GM12875 (cell line): ENCODE measurements at regions not wholly inside any gene's neighbourhood (a gene's known extent, or its start where the extent isn't known, plus 50 kb on each side); places are given as distances from the start of the nearest gene placed in this dataset.
"Not testable (repeated sequence)": the region's sequence is repeated elsewhere in the genome, so short reads cannot be mapped to it uniquely, and the experiment has no call there.

Experiments
- H3K4me3 ChIP-seq: one replicate; pipeline ENCODE4 v1.5.1; 2011; ENCODE audit warnings: low read depth, low read length, control low read depth
- TF ChIP-seq, protein P1 (sequence below): IDR thresholded peaks from 2 replicates; pipeline ENCODE4 v1.5.1; 2011; ENCODE audit warnings: low read depth, mild to moderate bottlenecking, control low read depth, inconsistent platforms, low read length, moderate library complexity, borderline replicate concordance; ENCODE audit not compliant: insufficient read depth

DNA sequence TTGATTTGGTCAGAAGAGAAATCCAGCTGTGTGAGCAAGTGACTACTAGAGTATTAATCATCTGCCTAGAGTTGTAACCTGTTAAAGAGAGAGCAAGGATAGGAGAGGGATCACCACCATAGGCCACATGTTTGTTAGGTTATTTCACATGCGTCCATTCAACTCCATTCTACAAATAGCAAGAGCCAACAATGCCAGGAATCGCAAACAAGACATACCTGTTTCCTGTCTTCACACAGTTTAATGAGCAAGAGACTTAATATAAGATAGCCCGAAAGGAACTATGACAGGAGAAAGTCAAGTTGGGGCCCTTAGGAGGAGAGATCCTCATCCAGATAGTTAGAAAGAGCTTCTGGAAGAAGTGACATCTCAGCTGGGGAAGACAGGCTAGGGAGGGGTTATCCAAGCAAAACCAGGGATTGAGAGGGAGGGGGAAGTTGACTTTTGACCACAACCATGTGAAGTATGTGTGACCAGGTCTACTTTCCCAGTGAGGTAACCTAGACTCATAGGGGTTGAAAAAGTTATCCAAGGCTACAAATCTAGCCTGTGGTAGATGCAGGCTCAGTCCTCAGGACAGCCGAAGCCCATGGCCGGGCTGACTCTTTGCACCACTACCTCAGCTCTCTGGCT, 147.4 kb downstream of the ALDH8A1 start:
- H3K4me3 ChIP-seq: no peak overlapping the region
- TF ChIP-seq, protein P1, sequence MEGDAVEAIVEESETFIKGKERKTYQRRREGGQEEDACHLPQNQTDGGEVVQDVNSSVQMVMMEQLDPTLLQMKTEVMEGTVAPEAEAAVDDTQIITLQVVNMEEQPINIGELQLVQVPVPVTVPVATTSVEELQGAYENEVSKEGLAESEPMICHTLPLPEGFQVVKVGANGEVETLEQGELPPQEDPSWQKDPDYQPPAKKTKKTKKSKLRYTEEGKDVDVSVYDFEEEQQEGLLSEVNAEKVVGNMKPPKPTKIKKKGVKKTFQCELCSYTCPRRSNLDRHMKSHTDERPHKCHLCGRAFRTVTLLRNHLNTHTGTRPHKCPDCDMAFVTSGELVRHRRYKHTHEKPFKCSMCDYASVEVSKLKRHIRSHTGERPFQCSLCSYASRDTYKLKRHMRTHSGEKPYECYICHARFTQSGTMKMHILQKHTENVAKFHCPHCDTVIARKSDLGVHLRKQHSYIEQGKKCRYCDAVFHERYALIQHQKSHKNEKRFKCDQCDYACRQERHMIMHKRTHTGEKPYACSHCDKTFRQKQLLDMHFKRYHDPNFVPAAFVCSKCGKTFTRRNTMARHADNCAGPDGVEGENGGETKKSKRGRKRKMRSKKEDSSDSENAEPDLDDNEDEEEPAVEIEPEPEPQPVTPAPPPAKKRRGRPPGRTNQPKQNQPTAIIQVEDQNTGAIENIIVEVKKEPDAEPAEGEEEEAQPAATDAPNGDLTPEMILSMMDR: no peak

DNA sequence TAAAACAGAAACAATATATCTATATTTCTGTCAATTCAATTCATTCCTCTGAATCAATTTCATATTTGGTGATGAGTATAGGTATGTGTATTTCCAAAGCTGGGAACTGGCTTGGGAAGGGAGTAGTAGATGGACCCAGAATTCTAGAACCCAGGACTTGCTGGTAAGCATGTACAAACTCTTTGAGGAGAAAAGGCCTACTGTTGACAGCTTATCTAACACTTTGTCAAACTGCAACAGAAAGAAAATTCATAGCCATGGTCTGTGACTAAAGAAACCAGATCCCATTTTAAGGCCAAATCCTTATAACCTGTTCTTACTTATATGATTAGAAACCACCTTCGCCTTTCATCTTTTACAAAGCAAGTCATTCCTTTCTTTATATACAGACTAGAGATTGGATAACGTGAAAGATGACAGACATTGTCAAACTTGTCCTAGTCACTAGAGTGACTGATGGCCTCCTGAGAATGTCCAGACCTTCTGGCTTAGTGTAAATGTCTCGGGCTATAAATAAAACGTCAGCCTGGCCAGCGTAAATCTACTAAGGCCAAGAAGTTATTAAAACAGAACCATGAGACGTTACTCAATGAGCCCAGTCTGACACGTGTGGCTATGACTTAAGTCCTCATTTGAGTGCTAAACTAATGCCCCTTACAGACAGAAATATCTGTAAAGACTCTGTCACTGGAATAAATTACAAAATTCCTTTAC, 152.3 kb downstream of the ALDH8A1 start:
- TF ChIP-seq, protein P1: no peak
- H3K4me3 ChIP-seq: no peak overlapping the region

DNA sequence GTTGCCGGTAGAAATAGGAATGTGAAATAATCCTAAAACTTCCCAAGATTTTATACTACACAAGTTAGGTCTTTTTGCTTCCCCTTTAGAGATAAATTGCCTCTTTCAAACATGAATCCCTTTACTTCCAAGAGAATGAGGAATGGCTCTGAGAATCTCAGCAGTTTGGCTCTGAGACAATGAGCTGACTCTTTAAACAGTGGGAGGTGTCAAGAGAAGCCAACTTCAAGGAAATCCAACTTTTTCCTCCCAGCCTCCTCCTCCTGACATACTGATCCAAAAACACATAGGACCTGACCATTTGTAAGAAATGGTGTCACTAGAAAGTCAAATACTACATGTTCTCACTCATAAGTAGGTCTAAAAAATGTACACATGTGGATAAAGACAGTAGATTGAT, 154.2 kb downstream of the ALDH8A1 start:
- no peak overlapping the region for H3K4me3 ChIP-seq
- TF ChIP-seq, protein P1: no peak

DNA sequence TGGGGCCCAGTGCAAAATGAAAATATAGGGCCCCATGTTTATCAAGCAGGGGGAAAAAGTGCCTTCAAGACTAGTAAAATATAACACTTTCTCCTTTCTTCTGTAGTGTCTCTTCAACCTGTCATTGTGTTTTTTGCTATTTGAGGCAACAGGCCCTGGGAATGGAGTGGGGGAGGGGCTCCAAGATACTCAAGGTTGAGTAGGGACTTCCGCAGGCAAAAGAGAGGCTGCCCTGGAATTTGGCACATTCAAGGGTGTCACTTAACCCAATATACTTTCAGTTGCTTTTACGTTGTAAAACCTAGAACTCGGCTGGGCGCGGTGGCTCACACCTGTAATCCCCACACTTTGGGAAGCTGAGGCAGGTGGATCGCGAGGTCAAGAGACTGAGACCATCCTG, 154.9 kb downstream of the ALDH8A1 start:
- no peak overlapping the region for H3K4me3 ChIP-seq
- TF ChIP-seq, protein P1: no peak

DNA sequence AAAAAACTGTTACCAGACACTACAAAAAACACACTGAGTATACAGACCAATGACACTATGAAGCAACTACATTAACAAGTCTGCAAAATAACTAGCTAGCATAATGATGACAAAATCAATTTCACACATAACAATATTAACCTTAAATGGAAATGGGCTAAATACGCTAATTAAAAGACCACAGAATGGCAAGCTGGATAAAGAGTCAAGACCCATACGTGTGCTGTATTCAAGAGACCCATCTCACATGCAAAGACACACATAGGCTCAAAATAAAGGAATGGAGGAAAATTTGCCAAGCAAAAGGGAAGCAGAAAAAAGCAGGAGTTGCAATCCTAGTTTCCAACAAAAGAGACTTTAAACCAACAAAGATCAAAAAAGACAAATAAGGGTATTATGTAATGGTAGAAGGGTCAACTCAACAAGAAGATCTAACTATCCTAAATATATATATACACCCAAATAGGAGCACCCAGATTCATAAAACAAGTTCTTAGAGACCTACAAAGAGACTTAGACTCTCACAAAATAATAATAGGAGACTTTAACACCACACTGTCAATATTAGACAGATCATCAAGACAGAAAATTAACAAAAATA, 158.6 kb downstream of the ALDH8A1 start:
- H3K4me3 ChIP-seq: not testable (repeated sequence)

DNA sequence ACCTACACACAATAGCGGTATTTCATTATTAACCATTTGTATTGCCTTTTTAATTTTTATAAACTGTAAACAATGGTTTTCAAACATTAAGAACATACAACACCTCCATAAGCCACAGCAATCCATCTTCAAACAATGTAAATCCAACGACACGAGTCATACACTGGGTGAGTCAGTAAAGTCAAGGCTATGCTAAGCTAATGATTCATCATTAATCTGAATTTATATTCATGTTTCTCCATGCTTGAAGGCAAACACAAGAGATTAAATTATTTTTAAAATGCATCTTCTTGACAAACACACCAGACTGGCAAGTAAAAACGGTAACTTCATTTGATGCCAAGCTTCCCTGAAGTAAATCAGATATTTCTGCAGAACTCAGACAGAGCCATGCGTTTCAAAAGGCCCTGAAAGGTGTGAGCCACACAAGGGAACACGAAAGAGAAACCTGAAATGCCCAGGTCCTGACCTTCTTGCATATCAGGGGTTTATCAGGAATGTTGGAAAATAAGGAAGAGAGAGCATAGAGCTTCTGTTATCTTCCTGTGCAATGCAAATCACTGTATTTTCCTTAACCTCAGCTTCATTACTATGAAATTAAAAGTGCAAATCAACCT, 162.5 kb downstream of the ALDH8A1 start:
- no peak overlapping the region for H3K4me3 ChIP-seq
- TF ChIP-seq, protein P1: no peak

DNA sequence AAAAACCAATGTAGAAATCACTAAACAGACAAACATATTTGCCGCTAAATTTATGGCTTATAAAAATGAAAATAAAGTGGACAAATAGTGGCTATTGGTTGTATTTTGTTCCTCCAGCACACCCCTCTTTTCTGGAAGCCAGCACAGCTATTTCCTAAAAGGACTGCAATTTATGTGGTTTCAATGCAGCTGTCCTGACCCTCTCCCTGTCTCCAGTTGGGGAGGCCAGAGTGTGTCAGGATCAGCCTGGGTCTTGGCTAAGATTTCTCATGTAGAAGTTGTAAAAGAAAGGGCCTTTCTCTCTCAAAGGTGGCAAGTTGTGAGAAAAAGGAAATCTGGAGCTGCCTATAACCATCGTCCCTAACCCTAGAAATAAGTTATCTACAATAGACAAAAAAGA, 165.6 kb downstream of the ALDH8A1 start:
- TF ChIP-seq, protein P1: no peak
- no peak overlapping the region for H3K4me3 ChIP-seq
